Testis (tissue), 2 donors: ENCODE measurements at regions not wholly inside any gene's neighbourhood (a gene's known extent, or its start where the extent isn't known, plus 50 kb on each side); places are given as distances from the start of the nearest gene placed in this dataset.

ENCODE experiments used
- DNase-seq: peaks from one replicate; pipeline ENCODE4 v3.0.0-alpha.2; 2019
- H3K27ac ChIP-seq, 2 donors: fragments of 200-600 bp; sonication (generic); one replicate each; pipeline ENCODE4 v1.5.1; 2019
- H3K27me3 ChIP-seq: fragments of 200-600 bp; sonication (generic); one replicate; pipeline ENCODE4 v1.5.1; 2019
- H3K36me3 ChIP-seq: fragments of 200-600 bp; sonication (generic); one replicate; pipeline ENCODE4 v1.5.1; 2017; ENCODE audit warnings: low read depth; ENCODE audit errors: missing control alignments
- H3K4me1 ChIP-seq: fragments of 200-600 bp; sonication (generic); one replicate; pipeline ENCODE4 v1.5.1; 2019
- H3K4me3 ChIP-seq, 2 donors: fragments of 200-600 bp; sonication (generic); one replicate each; pipeline ENCODE4 v1.5.1; 2017 to 2019
- H3K9me3 ChIP-seq: fragments of 200-600 bp; sonication (generic); one replicate; pipeline ENCODE4 v1.5.1; 2017
- CTCF ChIP-seq, 3 experiments: fragments of 450-650 bp in 2 of 3; fragments of 200-600 bp in 1 of 3; sonication (generic) in 1 of 3; IDR thresholded peaks; one replicate each; pipeline ENCODE4 v1.5.1; 2016 to 2019; ENCODE audit warnings: antibody characterized with exemption in 3 of 3, mild to moderate bottlenecking in 2 of 3, moderate library complexity in 1 of 3
- POLR2A ChIP-seq: fragments of 450-650 bp; IDR thresholded peaks from one replicate; pipeline ENCODE4 v1.6.1; 2017; ENCODE audit warnings: antibody characterized with exemption, mild to moderate bottlenecking, moderate library complexity
- WGBS, 2 donors: methylation state at CpG; one replicate each; pipeline ENCODE4 v1.1.5; 2018; 5-methylcytosine and 5-hydroxymethylcytosine counted together
- intact Hi-C: fragments of 100-400 bp; cut with DNase I; formaldehyde crosslinking; loops from one replicate; pipeline ENCODE4 v1.15.1; 2023; ENCODE audit warnings: low total_unique reads

GRCh38 chr16:51924744-51925143 is 622.2 kb downstream of the TOX3 start:
- no peak for DNase-seq
- Histone ChIP-seq H3K9me3 (no peaks in the 10 kb centered on the region), H3K36me3 (no peaks in the 10 kb centered on the region), H3K27ac (no peak overlapping the region), H3K4me1 (no peaks in the 10 kb centered on the region), H3K4me3 (no peak overlapping the region), H3K27me3 (no peaks in the 10 kb centered on the region)
- TF ChIP-seq CTCF (IDR thresholded peaks at IDR 0.05) (no peak), POLR2A (no peak)
- WGBS, 2 donors, result 88 to 96% methylated on average over 1 of the region's 1 CpG
- intact Hi-C loops, result no loop called here

- no peaks in the 10 kb centered on the region for H3K4me1 ChIP-seq
- no peak overlapping the region for H3K4me3 ChIP-seq
- 91 to 100% methylated on average over 3 of the region's 3 CpGs for WGBS, 2 donors
- no peaks in the 10 kb centered on the region for H3K27me3 ChIP-seq
- intact Hi-C loops, result no loop called here
- no peak for TF ChIP-seq POLR2A
- no peak for TF ChIP-seq CTCF (IDR thresholded peaks at IDR 0.05)
- DNase-seq, result no peak
- H3K36me3 ChIP-seq, result no peaks in the 10 kb centered on the region
- H3K27ac ChIP-seq, result no peak overlapping the region
- H3K9me3 ChIP-seq, result no peaks in the 10 kb centered on the region
Measured at GRCh38 chr16:51922476-51922875, 624.5 kb downstream of the TOX3 start.

GRCh38 chr16:51919736-51920135 is 627.2 kb downstream of the TOX3 start:
- H3K4me1 ChIP-seq, result no peaks in the 10 kb centered on the region
- H3K36me3 ChIP-seq, result no peaks in the 10 kb centered on the region
- WGBS, 2 donors, result 76 to 83% methylated on average over 4 of the region's 4 CpGs
- H3K27ac ChIP-seq, result no peak overlapping the region
- H3K9me3 ChIP-seq, result no peaks in the 10 kb centered on the region
- TF ChIP-seq POLR2A (no peak), CTCF (IDR thresholded peaks at IDR 0.05) (no peak)
- no peak overlapping the region for H3K4me3 ChIP-seq
- DNase-seq, result no peak
- intact Hi-C loops, result no loop called here
- H3K27me3 ChIP-seq, result no peaks in the 10 kb centered on the region

- intact Hi-C loops, result no loop called here
- H3K4me3 ChIP-seq, result no peak overlapping the region
- H3K9me3 ChIP-seq, result no peaks in the 10 kb centered on the region
- no peak for DNase-seq
- no peaks in the 10 kb centered on the region for H3K36me3 ChIP-seq
- H3K27ac ChIP-seq, result no peak overlapping the region
- no peak for TF ChIP-seq POLR2A
- no peak for TF ChIP-seq CTCF (IDR thresholded peaks at IDR 0.05)
- H3K4me1 ChIP-seq, result no peaks in the 10 kb centered on the region
- WGBS, 2 donors, result 86 to 92% methylated on average over 2 of the region's 2 CpGs
- no peaks in the 10 kb centered on the region for H3K27me3 ChIP-seq
Measured at GRCh38 chr16:51916814-51917213, 630.1 kb downstream of the TOX3 start.

- no peaks in the 10 kb centered on the region for H3K36me3 ChIP-seq
- no peak for DNase-seq
- TF ChIP-seq CTCF (IDR thresholded peaks at IDR 0.05), result no peak
- TF ChIP-seq POLR2A, result no peak
- no peaks in the 10 kb centered on the region for H3K9me3 ChIP-seq
- H3K4me3 ChIP-seq, result no peak overlapping the region
- H3K27ac ChIP-seq, result no peak overlapping the region
- H3K27me3 ChIP-seq, result no peaks in the 10 kb centered on the region
- intact Hi-C loops, result no loop called here
- no peaks in the 10 kb centered on the region for H3K4me1 ChIP-seq
- WGBS, 2 donors, result 41 to 50% methylated on average over 4 of the region's 4 CpGs
Measured at GRCh38 chr16:51916231-51916630, 630.7 kb downstream of the TOX3 start.
